Activated naive CD4-positive, alpha-beta T cell treated with anti-CD3 and anti-CD28 coated beads, Interleukin-2, amount 50 U/mL, for 72 hours (primary cell): ENCODE measurements at regions not wholly inside any gene's neighbourhood (a gene's known extent, or its start where the extent isn't known, plus 50 kb on each side); places are given as distances from the start of the nearest gene placed in this dataset.

ENCODE experiments used
- ATAC-seq, 2 donors: fragments of 150-1000 bp; cut with Tn5 transposase; 2 replicates each; pipeline ENCODE4 v1.10.0; 2021; ENCODE audit warnings: mild to moderate bottlenecking in 2 of 2, moderate library complexity in 2 of 2
- DNase-seq, 2 donors: peaks; one replicate each; pipeline ENCODE4 v3.0.0; 2021 to 2022; ENCODE audit warnings: low spot score in 2 of 2
- H3K27ac Mint-ChIP-seq, 2 donors: one replicate each; pipeline ENCODE4 v1.8.0; 2022; ENCODE audit warnings: mild to moderate bottlenecking in 2 of 2, mixed read lengths in 2 of 2
- H3K36me3 Mint-ChIP-seq, 2 donors: one replicate each; pipeline ENCODE4 v1.8.0; 2022; ENCODE audit warnings: mixed read lengths in 2 of 2
- H3K9me3 Mint-ChIP-seq, 2 donors: one replicate each; pipeline ENCODE4 v1.8.0; 2022; ENCODE audit warnings: mixed read lengths in 2 of 2

GRCh38 chr15:29208836-29209235, 60.8 kb downstream of the NSMCE3 start:
- Mint-ChIP-seq H3K9me3 (no peaks in the 10 kb centered on the region), H3K36me3 (no peaks in the 10 kb centered on the region), H3K27ac (no peak overlapping the region)
- ATAC-seq (no peak), DNase-seq (no peak)

- H3K27ac Mint-ChIP-seq = no peak overlapping the region
- no peaks in the 10 kb centered on the region for H3K9me3 Mint-ChIP-seq
- ATAC-seq = no peak
- H3K36me3 Mint-ChIP-seq = no peaks in the 10 kb centered on the region
- no peak for DNase-seq
These were observed 61.3 kb downstream of the NSMCE3 start for GRCh38 chr15:29208352-29208751.

GRCh38 chr15:29207758-29208108, 61.9 kb downstream of the NSMCE3 start:
- Mint-ChIP-seq H3K27ac (no peak overlapping the region), H3K9me3 (no peaks in the 10 kb centered on the region), H3K36me3 (no peaks in the 10 kb centered on the region)
- DNase-seq = no peak
- ATAC-seq = no peak

DNA sequence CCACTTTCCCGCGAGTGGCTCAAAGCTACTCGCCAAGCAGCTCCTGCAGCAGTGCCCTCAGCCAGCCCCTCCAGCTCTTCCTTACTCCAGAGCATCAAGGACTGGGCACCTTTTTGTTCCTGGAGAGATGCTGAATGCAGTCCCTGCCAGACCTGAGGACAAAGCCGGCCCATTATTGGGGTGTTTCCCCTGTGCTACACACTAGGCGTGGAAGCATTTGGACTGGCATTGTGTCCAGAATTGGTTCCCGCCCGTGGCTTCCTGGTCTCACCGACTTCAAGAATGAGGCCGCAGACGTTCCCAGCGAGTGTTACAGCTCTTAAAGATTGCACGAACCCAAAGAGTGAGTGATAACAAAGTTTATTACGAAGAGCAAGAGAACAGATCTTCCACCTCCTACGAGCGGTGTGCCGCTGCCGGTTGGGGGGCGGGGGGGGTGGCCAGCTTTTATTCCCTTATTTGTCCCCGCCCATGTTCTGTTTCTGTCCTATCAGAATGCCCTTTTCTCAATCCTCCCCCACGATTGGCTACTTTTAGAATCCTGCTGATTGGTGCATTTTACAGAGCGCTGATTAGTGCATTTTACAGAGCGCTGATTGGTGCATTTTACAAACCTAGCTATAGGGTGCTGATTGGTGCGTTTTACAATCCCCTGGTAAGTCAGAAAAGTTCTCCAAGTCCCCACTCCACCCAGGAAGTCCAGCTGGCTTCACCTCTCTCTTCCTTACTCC, 62.4 kb downstream of the NSMCE3 start:
- no peaks in the 10 kb centered on the region for H3K9me3 Mint-ChIP-seq
- no peak for ATAC-seq
- no peaks in the 10 kb centered on the region for H3K36me3 Mint-ChIP-seq
- DNase-seq = no peak
- H3K27ac Mint-ChIP-seq = no peak overlapping the region

GRCh38 chr15:29205186-29205585, 64.4 kb downstream of the NSMCE3 start:
- Mint-ChIP-seq H3K9me3 (no peaks in the 10 kb centered on the region), H3K36me3 (no peaks in the 10 kb centered on the region), H3K27ac (no peak overlapping the region)
- DNase-seq (no peak), ATAC-seq (no peak)

DNA sequence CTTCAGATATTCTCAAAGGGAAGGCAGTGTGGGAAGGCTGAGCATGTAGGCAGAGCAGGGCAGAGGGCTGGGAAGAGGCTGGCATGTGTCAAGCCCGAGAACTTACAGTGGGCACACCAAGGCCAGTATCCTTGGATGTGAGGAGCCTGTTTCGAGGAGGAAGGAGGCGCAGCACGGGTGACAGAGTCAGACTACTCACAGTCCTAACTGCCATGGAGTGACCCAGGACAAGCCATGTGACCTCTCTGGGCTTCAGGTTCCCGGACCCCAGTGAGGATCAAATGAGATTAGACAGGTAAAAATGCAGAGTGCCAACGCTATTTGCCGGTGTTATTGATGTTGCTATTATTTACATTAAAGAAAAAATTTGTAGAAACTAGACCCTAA, 65.3 kb downstream of the NSMCE3 start:
- ATAC-seq = no peak
- no peak for DNase-seq
- Mint-ChIP-seq H3K9me3 (no peaks in the 10 kb centered on the region), H3K27ac (no peak overlapping the region), H3K36me3 (no peaks in the 10 kb centered on the region)

- no peak for DNase-seq
- H3K36me3 Mint-ChIP-seq = no peaks in the 10 kb centered on the region
- ATAC-seq = no peak
- no peaks in the 10 kb centered on the region for H3K9me3 Mint-ChIP-seq
- no peak overlapping the region for H3K27ac Mint-ChIP-seq
These were observed 65.8 kb downstream of the NSMCE3 start for GRCh38 chr15:29203718-29204368.

GRCh38 chr15:29196722-29197121, 72.9 kb downstream of the NSMCE3 start:
- H3K36me3 Mint-ChIP-seq = no peaks in the 10 kb centered on the region
- H3K27ac Mint-ChIP-seq = no peak overlapping the region
- no peak for ATAC-seq
- no peak for DNase-seq
- H3K9me3 Mint-ChIP-seq = no peaks in the 10 kb centered on the region

DNA sequence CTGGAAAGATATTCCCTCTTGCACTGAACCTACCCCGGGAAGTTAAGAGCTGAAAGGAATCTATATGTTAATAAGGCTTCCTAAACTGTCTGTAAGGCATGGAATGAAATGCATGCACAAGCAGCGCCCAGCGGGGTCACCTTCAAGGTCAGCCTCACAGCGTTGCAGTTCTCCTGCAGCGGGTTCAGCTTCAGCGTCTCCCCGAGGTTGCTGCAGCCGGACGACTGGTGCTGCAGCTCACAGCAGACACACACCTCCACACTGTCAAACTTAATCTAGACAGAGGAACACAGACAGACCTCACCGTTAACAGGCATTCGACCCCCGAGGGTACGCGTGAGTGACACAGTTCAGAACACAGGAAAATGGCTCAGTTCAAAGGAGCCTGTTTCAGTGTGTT, 73.3 kb downstream of the NSMCE3 start:
- no peak overlapping the region for H3K27ac Mint-ChIP-seq

DNA sequence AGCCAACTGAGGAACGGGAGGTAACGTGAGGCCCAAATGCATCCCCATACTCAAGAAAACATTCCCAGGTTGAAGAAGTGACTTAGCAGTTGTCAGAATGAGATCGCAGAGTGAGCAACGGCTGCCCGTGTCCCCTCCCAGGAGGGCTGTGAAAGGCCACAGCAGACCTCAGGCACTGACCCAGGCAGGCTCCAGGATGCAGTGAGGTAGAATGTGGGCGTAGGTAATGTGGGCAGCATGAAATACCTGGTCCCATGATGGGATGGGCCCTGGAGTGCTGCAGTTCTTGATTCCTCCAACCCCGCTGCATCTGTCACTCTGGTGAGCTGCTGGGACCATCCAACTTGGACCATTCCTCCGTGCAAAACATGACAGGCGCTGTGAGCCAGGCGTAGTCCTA, 74.8 kb downstream of the NSMCE3 start:
- H3K9me3 Mint-ChIP-seq = no peaks in the 10 kb centered on the region
- ATAC-seq = no peak
- no peaks in the 10 kb centered on the region for H3K36me3 Mint-ChIP-seq
- H3K27ac Mint-ChIP-seq = no peak overlapping the region
- no peak for DNase-seq

More for the DNA sequence above, 73.3 kb downstream of the NSMCE3 start:
- H3K36me3 Mint-ChIP-seq = no peaks in the 10 kb centered on the region
- ATAC-seq (no peak), DNase-seq (no peak)
- no peaks in the 10 kb centered on the region for H3K9me3 Mint-ChIP-seq

DNA sequence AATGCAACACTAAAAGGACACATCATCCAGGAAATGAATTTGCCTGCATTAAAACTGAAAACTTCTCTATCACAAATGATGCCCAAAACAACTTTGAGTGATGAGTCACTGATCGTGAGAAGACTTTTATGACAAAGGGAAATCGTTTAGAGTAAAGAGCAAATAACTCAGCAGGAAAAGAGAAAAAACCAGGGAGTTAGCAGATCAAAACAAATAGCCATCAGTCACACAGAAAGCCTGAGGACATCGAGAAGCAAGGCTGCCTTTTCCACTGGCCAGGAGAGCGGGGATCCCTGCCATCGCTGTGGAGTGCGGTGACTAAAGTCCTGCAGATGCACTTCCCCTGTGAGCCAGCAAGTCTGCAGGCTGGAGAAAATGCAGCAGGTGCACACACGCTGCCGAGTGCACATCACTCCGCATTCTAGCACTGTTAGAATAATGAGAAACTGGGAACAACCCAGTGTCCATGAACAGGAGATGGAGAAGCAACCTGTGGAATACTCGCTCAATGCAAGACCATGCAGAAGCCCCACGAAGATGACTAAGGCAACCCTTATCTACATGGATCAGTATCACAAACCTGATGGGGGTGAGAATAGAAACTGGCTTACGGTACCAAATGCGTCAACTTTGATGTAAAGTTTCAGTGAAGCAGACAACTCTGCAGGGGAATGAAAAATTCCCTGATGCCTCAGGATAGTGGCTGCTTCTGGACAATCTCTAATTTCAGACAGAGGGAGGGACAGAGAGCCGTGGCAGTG, 86.4 kb downstream of the NSMCE3 start:
- Mint-ChIP-seq H3K36me3 (no peaks in the 10 kb centered on the region), H3K27ac (peak overlapping the region in 1 of 2 donors; percentile 10), H3K9me3 (no peaks in the 10 kb centered on the region)
- DNase-seq = no peak
- peak; percentile 53 to 60 for ATAC-seq

- Mint-ChIP-seq H3K36me3 (no peaks in the 10 kb centered on the region), H3K9me3 (no peaks in the 10 kb centered on the region), H3K27ac (peak overlapping the region in 1 of 2 donors; percentile 10)
- DNase-seq (no peak), ATAC-seq (no peak)
These were observed 87.0 kb downstream of the NSMCE3 start for GRCh38 chr15:29182590-29182989.

- ATAC-seq (no peak), DNase-seq (no peak)
- Mint-ChIP-seq H3K36me3 (no peaks in the 10 kb centered on the region), H3K27ac (no peak overlapping the region), H3K9me3 (no peaks in the 10 kb centered on the region)
These were observed 96.6 kb downstream of the NSMCE3 start for GRCh38 chr15:29172742-29173725.

- no peak for ATAC-seq
- no peak for DNase-seq
- Mint-ChIP-seq H3K36me3 (no peaks in the 10 kb centered on the region), H3K27ac (no peak overlapping the region), H3K9me3 (no peaks in the 10 kb centered on the region)
These were observed 99.1 kb downstream of the NSMCE3 start for GRCh38 chr15:29170521-29170920.
